Keratinocyte (primary cell): ENCODE measurements at regions not wholly inside any gene's neighbourhood (a gene's known extent, or its start where the extent isn't known, plus 50 kb on each side); places are given as distances from the start of the nearest gene placed in this dataset.

Experiments used
- CTCF ChIP-seq, 3 experiments: IDR thresholded peaks in 1 of 3; conservative IDR thresholded peaks in 1 of 3; optimal IDR thresholded peaks in 1 of 3; 2 replicates in 2 of 3; 3 replicates in 1 of 3; pipeline versions ENCODE3 to v1.5.1; 2011; ENCODE audit warnings: low read length in 3 of 3, mild to moderate bottlenecking in 3 of 3, moderate library complexity in 2 of 3, control low read depth in 1 of 3, inconsistent platforms in 1 of 3; ENCODE audit not compliant: insufficient read depth in 2 of 3; ENCODE audit errors: extremely low read depth in 1 of 3
- EZH2 ChIP-seq: IDR thresholded peaks from one replicate; pipeline ENCODE4 v1.6.1; 2012; ENCODE audit warnings: inconsistent platforms, mild to moderate bottlenecking, low read length, moderate library complexity

- no peak for TF ChIP-seq CTCF (optimal IDR thresholded peaks at IDR 0.05 in 1 of 3, IDR thresholded peaks at IDR 0.05 in 1 of 3, conservative IDR thresholded peaks at IDR 0.05 in 1 of 3; ENCODE audit: extremely low read depth in 1 of 3, insufficient read depth in 2 of 3, low read length in 3 of 3)
- no peak for TF ChIP-seq EZH2
Observed at GRCh38 chr3:110457508-110457907, 614.1 kb upstream of the NECTIN3 start.
